Epidermal melanocyte (primary cell): ENCODE measurements at regions not wholly inside any gene's neighbourhood (a gene's known extent, or its start where the extent isn't known, plus 50 kb on each side); places are given as distances from the start of the nearest gene placed in this dataset.

Experiments
- DNase-seq: peaks from one replicate; pipeline ENCODE4 v3.0.0; 2011; ENCODE audit warnings: low spot score; ENCODE audit not compliant: insufficient read length

- no peak for DNase-seq
Measured at GRCh38 chr17:73924114-73924908, 279.2 kb upstream of the RPL38 start.

- no peak for DNase-seq
Measured at GRCh38 chr17:73924909-73925186, 278.6 kb upstream of the RPL38 start.

GRCh38 chr17:73929860-73930430 is 273.5 kb upstream of the RPL38 start:
- DNase-seq, result no peak

GRCh38 chr17:73932216-73932749 is 271.2 kb upstream of the RPL38 start:
- no peak for DNase-seq

GRCh38 chr17:73933164-73933766 is 270.2 kb upstream of the RPL38 start:
- DNase-seq, result no peak

GRCh38 chr17:73933871-73934270 is 269.6 kb upstream of the RPL38 start:
- no peak for DNase-seq

GRCh38 chr17:73934696-73935095 is 268.8 kb upstream of the RPL38 start:
- no peak for DNase-seq

- DNase-seq, result no peak
Measured at GRCh38 chr17:73936908-73937627, 266.4 kb upstream of the RPL38 start.

GRCh38 chr17:73938706-73939105 is 264.8 kb upstream of the RPL38 start:
- no peak for DNase-seq

GRCh38 chr17:73939806-73940205 is 263.7 kb upstream of the RPL38 start:
- no peak for DNase-seq

GRCh38 chr17:73940511-73940910 is 263.0 kb upstream of the RPL38 start:
- DNase-seq, result no peak

GRCh38 chr17:73941919-73942530 is 261.5 kb upstream of the RPL38 start:
- no peak for DNase-seq

GRCh38 chr17:73942703-73943415 is 260.6 kb upstream of the RPL38 start:
- no peak for DNase-seq

GRCh38 chr17:73943416-73944110 is 259.9 kb upstream of the RPL38 start:
- no peak for DNase-seq

GRCh38 chr17:73944366-73944765 is 259.1 kb upstream of the RPL38 start:
- no peak for DNase-seq

GRCh38 chr17:73947281-73947965 is 256.1 kb upstream of the RPL38 start:
- no peak for DNase-seq

GRCh38 chr17:73947966-73948355 is 255.5 kb upstream of the RPL38 start:
- DNase-seq, result no peak

GRCh38 chr17:73949903-73950592 is 253.4 kb upstream of the RPL38 start:
- no peak for DNase-seq

- DNase-seq, result no peak
Measured at GRCh38 chr17:73950593-73950914, 252.9 kb upstream of the RPL38 start.
